HG03039 (cell line): ENCODE measurements at regions not wholly inside any gene's neighbourhood (a gene's known extent, or its start where the extent isn't known, plus 50 kb on each side); places are given as distances from the start of the nearest gene placed in this dataset.

ENCODE experiments used
- ATAC-seq: cut with Tn5 transposase; IDR thresholded peaks from one replicate; pipeline ENCODE4 v1.9.1; 2021; ENCODE audit warnings: mild to moderate bottlenecking, moderate library complexity; ENCODE audit not compliant: unreplicated experiment

- no peak for ATAC-seq
These were observed 446.2 kb upstream of the TRPC7 start for GRCh38 chr5:136811551-136811950.

DNA sequence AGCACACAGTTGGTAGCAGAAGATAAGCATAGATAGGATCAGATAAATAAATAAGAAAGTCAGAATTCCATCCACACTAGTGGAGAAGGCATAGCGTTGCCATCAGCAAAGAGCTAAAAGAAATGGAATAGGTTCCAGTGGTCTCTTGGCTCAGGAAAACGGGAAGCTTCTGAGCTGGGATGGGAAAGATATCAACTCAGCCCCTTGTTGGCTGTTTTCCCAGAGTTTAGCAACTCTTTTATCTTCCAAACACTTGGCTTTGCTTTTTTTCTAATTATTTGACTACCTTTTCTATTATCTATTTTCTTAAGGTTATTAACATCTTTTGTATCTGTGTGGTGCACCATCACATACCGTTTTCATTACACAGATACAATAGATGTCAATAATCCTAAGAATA is 445.7 kb upstream of the TRPC7 start:
- no peak for ATAC-seq

DNA sequence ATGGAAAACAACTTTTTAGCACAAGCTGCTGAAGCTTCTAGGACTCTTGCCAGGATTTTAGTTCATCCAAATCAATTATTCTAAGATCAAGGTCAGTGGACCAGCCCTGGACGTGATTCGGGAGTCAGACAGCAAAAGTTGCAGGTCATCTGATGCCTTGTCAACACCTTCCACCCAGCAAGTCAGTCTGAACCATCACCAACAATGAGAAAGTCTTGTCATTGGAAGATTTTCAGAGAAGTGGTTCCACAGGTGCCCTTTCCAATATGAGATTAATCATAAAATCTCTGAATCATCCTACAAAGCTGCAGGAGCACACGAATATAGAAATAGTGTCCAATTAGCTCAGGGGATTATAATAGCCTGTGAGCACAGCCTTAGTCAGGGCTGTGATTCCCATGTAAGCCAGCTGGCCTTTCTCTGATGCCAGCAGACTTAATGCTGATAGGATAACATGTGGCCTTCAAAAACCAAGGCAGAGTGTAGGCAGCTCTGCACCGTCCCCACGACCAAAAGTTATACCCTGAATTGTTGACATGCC is 445.0 kb upstream of the TRPC7 start:
- no peak for ATAC-seq

DNA sequence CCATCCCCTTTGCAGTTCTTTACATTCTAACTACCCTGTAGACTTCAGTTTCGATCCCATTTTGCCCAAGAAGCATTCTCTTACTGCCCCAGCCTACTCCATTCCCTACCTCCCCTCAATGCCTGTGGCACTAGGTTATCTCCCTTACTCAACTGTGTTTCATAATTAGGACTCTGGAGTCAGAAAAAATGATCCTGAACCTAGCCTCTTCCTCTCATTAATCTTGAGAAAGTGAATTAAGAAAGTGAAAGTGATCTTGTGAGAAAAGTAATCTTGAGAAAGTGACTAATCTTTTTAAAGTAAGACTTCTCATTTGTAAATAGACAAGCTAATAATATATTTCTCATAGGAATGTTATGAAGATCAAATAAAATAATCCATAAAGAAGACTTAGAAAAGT is 444.0 kb upstream of the TRPC7 start:
- ATAC-seq = no peak

DNA sequence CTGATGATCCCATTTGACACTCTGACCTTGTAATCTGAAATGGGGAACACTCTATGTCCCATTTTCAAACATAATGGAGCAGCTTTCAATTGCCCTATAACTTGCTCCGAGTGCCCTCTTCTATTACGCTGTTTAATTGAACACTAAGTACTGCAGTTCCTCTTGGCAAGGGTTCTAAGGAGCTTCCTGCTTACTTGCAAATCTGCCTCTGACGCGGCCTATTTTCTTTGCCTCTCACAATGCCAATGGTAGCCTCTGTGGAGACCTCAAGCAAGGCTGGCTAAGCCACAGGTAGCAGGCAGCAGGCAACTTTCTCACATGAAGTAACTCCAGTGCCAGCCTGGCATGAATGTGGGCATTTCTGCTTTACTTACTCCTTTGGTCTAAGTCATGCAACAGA is 443.4 kb upstream of the TRPC7 start:
- no peak for ATAC-seq

- ATAC-seq = no peak
These were observed 440.1 kb upstream of the TRPC7 start for GRCh38 chr5:136805466-136805865.

DNA sequence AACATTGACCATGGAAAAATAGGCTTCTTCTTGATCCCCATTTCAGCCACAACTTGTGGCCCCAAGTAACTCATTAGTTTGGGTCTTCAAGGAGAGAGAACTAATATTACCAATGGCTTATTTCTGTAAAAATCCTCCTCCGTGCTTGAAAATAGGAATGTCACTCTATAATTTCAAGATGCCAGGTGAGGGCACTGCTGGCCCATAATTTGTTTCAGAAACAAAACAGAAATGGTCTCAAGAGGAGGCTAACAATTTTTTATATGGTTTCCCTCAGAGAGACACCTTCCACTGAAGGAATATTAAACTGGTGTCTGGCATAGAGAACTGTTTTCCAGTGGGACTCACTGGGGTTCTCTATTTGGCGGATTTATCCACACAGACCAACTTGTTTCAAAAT is 437.0 kb upstream of the TRPC7 start:
- no peak for ATAC-seq

DNA sequence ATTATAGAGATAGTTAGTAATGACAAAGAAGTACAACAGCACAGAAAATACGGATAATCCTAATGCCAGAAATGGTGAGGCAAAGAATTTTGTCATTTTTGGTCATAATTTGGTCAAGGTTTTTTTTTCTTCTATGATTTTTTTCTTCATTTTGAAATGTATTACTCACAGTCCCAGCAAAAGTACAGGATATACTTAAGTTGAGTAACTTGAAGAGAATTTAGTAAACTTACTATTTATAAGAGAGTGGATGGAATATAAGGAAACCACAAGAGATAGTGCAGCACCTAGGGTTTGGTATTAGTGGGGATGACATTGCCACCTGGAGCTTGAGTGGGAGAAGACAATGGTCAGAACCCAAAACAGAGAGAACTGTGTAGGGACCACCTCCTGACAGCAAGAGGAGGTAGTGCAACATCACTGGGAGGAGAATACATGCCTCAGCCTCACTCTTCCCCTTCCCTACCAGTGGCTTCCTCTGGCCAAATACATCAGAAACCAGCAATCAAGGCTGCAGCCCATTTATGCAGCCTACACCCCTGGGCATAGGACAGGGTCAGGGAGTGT is 434.5 kb upstream of the TRPC7 start:
- ATAC-seq = no peak

GRCh38 chr5:136793300-136793699 is 428.0 kb upstream of the TRPC7 start:
- no peak for ATAC-seq

DNA sequence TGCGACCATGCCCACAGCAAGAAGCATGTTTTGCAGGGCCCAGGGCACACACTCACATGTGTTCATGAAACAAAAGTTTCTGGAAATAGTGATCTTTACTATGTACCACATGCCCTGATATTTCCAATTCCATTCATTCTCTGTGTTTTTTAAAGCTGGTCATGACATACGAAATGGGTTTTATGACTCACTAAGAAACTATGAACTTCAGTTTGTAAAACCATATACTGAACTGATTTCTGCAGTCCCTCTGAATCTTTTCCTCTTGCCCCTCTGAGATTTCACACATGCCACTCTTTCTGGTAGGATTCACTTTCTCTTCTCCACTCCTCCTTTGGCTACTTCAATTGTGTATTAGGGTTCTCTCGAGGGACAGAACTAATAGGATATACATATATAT is 416.1 kb upstream of the TRPC7 start:
- no peak for ATAC-seq

DNA sequence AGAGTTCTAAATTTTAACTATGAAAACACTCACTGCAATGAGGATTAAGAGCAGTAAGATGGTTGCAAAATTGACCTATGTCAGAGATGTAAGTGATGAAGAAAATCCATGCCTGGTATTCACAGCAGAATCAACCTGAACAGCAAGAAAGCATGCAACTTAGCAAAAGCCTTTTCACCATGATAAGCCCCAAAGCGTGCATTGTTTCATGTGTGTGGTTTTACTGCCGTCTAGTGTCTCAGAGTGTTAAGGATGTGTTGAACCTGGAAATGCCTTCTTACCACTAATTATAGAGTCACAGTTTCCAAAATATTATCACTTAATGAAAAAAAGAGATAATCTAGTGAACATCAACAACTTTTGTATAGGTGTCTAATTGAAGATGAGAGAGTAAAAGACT is 415.2 kb upstream of the TRPC7 start:
- ATAC-seq = no peak

DNA sequence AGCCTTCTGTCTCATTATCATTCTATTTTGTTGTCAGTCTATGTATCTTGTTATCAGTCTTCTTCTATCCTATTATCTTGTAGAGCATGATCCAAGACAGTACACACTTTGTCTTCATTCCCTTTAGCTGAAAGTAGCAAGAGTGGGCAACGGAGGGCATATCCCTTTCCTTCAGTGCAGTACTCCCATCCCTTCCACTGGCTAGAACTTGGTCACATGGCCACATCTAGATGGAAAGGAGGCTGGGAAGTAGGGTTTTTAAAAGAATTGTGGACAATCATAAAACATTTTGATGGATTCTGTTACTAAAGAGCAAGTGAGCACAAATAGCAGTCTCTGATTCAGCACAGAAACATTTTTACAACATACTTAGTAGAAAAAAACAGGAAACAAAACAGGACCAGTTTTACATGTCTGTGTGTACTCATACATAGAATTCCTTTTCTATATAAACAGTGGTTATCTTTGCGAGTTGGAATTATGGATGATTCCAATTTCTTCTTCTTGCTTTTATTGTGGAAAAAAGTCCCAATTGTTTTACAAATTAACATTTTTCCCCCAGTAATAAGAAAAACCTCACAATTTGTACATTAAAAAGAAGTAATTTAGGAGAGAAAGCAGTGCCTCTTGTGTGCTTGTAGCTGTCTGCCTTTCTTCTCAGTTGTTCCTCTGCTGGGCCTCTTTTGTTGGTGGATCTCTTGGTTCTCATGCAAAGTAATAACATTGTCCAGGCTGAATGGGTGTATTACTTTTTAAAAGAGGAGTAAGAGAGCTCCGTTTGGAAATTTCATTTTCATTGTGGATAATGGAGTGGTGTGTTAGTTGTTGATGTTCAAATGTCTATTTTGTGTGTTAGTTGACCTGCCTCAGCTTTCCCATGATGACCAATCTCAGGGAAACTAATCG is 410.9 kb upstream of the TRPC7 start:
- no peak for ATAC-seq

GRCh38 chr5:136772491-136772890 is 407.1 kb upstream of the TRPC7 start:
- no peak for ATAC-seq

GRCh38 chr5:136769900-136770684 is 404.7 kb upstream of the TRPC7 start:
- peak; percentile 80 for ATAC-seq

GRCh38 chr5:136769093-136769492 is 403.7 kb upstream of the TRPC7 start:
- no peak for ATAC-seq

GRCh38 chr5:136768457-136768856 is 403.1 kb upstream of the TRPC7 start:
- ATAC-seq = no peak

GRCh38 chr5:136766456-136766855 is 401.1 kb upstream of the TRPC7 start:
- ATAC-seq = no peak

DNA sequence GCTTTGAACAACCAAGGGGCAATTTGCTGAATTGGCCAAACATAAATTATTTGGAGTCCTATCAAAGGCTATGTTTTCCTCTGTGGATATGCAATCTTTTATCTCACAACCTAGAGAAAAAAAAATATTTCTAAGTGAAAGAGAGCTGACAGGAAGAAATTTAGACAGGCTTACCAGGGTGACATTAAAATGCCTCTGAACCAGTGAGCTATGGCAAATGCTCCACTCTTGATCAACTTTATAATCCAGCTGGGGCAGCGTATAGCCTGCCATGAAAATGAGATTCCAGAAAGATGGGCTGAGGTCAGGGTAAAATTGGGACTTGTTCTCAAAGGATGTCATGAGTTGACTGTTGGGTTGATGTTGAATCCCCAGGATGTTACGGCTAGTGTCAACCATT is 399.3 kb upstream of the TRPC7 start:
- no peak for ATAC-seq

- ATAC-seq = no peak
These were observed 398.2 kb upstream of the TRPC7 start for GRCh38 chr5:136763548-136763947.

- ATAC-seq = no peak
These were observed 388.9 kb upstream of the TRPC7 start for GRCh38 chr5:136754216-136754615.

DNA sequence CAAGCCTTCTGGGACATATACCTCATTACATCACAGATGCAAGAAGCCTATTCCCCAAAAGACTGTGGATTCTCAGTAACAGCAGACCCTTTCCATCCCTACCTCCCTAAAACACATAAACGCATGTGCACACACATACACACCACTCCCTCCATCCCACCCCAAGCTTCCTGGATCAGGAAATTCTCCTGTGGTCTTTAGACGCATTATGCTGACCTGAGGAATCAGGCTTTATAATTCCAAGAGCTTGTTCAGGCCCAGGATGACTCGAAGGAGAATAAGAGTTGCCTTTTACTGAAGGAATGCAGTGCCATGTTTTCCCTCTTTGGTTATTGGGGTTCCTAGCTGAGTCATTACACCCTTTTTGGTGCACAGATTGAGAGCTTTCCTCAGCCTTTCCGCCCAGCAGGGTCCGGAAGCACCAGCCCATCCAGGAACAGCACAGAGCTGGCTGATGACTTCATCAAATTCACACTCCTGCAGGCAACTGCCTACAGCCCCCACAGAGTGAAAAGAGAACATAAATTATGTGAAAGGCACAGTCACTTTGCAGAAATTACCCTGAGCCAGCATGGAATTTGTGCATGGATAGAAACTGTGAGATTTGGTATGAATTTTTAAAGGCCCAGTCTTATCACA is 385.0 kb upstream of the TRPC7 start:
- no peak for ATAC-seq
